ENCODE measurements at regions not wholly inside any gene's neighbourhood (a gene's known extent, or its start where the extent isn't known, plus 50 kb on each side); places are given as distances from the start of the nearest gene placed in this dataset.

- Mint-ChIP-seq H3K36me3 (ENCODE audit: low read depth) (no peaks in the 10 kb centered on the region), H3K9me3 (peaks cover 6% of the 10 kb centered on the region), H3K4me3 (no peak overlapping the region), H3K27ac (no peak overlapping the region), H3K4me1 (no peaks in the 10 kb centered on the region), H3K27me3 (no peaks in the 10 kb centered on the region)
- no peak for TF ChIP-seq CTCF (IDR thresholded peaks at IDR 0.05)
- DNase-seq (no peak), ATAC-seq (ENCODE audit: low read depth) (no peak)
- ChIA-PET POLR2A (no interaction called here), CTCF (no interaction called here)
- intact Hi-C loops (cut with micrococcal nuclease) = no loop called here
Measured at GRCh38 chr18:29969876-29970275, 1072.7 kb downstream of the DSC3 start.

- Mint-ChIP-seq H3K27me3 (no peaks in the 10 kb centered on the region), H3K27ac (no peak overlapping the region), H3K4me3 (no peak overlapping the region), H3K9me3 (no peaks in the 10 kb centered on the region), H3K36me3 (ENCODE audit: low read depth) (no peaks in the 10 kb centered on the region), H3K4me1 (no peaks in the 10 kb centered on the region)
- ChIA-PET POLR2A (no interaction called here), CTCF (no interaction called here)
- DNase-seq = no peak
- ATAC-seq (ENCODE audit: low read depth) = no peak
- intact Hi-C loops (cut with micrococcal nuclease) = no loop called here
- TF ChIP-seq CTCF (IDR thresholded peaks at IDR 0.05) = no peak
Measured at GRCh38 chr18:29962579-29962978, 1080.0 kb downstream of the DSC3 start.

- H3K4me3 Mint-ChIP-seq = no peak overlapping the region
Measured at GRCh38 chr18:29960539-29960938, 1082.0 kb downstream of the DSC3 start.

GRCh38 chr18:29930231-29930630, 1112.3 kb downstream of the DSC3 start:
- Mint-ChIP-seq H3K4me3 (no peak overlapping the region), H3K36me3 (ENCODE audit: low read depth) (no peaks in the 10 kb centered on the region), H3K27me3 (no peaks in the 10 kb centered on the region), H3K4me1 (no peaks in the 10 kb centered on the region), H3K9me3 (peaks cover 6% of the 10 kb centered on the region), H3K27ac (no peak overlapping the region)
- ChIA-PET POLR2A (no interaction called here), CTCF (no interaction called here)
- intact Hi-C loops (cut with micrococcal nuclease) = no loop called here
- ATAC-seq (ENCODE audit: low read depth) (no peak), DNase-seq (no peak)
- no peak for TF ChIP-seq CTCF (IDR thresholded peaks at IDR 0.05)

More at GRCh38 chr18:29960539-29960938, 1082.0 kb downstream of the DSC3 start:
- no peaks in the 10 kb centered on the region for H3K27me3 Mint-ChIP-seq
- TF ChIP-seq CTCF (IDR thresholded peaks at IDR 0.05) = no peak
- H3K27ac Mint-ChIP-seq = no peak overlapping the region
- POLR2A ChIA-PET = no interaction called here
- DNase-seq = no peak
- H3K9me3 Mint-ChIP-seq = no peaks in the 10 kb centered on the region
- CTCF ChIA-PET = no interaction called here
- no peaks in the 10 kb centered on the region for H3K36me3 Mint-ChIP-seq (ENCODE audit: low read depth)
- ATAC-seq (ENCODE audit: low read depth) = no peak
- no peaks in the 10 kb centered on the region for H3K4me1 Mint-ChIP-seq
- intact Hi-C loops (cut with micrococcal nuclease) = no loop called here

- POLR2A ChIA-PET = no interaction called here
- ATAC-seq (ENCODE audit: low read depth) (no peak), DNase-seq (no peak)
- intact Hi-C loops (cut with micrococcal nuclease) = no loop called here
- no peaks in the 10 kb centered on the region for H3K36me3 Mint-ChIP-seq (ENCODE audit: low read depth)
- TF ChIP-seq CTCF (IDR thresholded peaks at IDR 0.05) = no peak
- H3K4me3 Mint-ChIP-seq = no peak overlapping the region
- no peak overlapping the region for H3K27ac Mint-ChIP-seq
- no peaks in the 10 kb centered on the region for H3K4me1 Mint-ChIP-seq
- CTCF ChIA-PET = no interaction called here
- H3K9me3 Mint-ChIP-seq = peaks cover 4% of the 10 kb centered on the region
- no peaks in the 10 kb centered on the region for H3K27me3 Mint-ChIP-seq
Measured at GRCh38 chr18:29928081-29928480, 1114.5 kb downstream of the DSC3 start.
